Brain pericyte (primary cell): ENCODE measurements at regions not wholly inside any gene's neighbourhood (a gene's known extent, or its start where the extent isn't known, plus 50 kb on each side); places are given as distances from the start of the nearest gene placed in this dataset.
"Not testable (repeated sequence)": the region's sequence is repeated elsewhere in the genome, so short reads cannot be mapped to it uniquely, and the experiment has no call there.

Experiments used
- DNase-seq: peaks from one replicate; pipeline ENCODE4 v3.0.0-alpha.2; 2012; ENCODE audit warnings: low read depth, low spot score

- no peak for DNase-seq
Measured at GRCh38 chr9:12271421-12271891, 421.7 kb upstream of the TYRP1 start.

DNA sequence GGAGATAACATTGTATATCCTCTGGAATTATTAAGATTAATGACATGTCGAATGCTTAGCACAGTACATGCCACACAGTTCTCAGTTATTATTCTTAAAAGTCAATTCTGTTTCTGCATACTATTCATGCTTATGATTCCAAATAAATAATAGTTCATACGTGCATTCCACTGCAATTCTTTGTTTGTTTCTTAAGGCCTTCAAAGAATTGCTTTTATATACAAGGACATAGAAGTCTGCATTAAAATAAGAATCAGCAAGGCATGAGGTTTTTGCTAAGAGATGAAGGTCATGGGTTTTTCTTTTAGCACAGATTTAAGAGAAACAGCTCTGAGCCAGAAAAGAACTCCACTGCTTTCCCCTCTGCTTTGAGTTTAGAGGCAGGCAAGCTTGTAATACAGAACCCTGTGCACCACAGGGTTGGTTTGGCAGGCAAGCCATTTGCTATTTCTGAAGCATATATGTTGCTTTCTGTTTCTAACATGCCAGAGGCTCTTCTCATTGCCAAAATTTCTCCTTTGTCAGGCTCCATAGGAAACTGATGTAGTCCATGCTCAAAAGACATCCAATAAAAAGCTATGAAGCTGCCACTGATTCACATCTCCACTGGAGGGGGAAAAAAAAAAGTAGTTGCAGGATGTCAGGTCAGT lies 420.6 kb upstream of the TYRP1 start:
- no peak for DNase-seq

DNA sequence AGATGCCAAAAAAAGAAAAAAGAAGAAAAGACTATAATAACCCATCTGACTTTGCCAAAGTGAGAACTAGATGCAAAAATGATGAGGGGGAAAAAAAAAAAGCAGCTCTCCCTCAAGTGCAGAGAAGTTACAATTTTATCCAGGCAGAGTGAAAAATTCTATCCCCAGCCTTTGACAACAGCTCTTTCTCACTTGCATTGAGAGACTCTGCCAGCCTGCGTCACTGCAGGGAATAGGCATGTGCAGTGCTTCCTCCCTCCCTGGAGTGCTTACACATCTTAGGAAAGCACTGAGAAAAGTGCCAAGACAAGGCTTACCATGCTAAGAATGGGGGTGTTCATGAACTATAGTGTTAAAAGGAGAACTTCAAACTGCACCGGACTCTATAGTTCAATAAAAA lies 418.6 kb upstream of the TYRP1 start:
- DNase-seq = no peak

- DNase-seq = no peak
Measured at GRCh38 chr9:12276505-12276904, 416.7 kb upstream of the TYRP1 start.

GRCh38 chr9:12289711-12290110 lies 403.5 kb upstream of the TYRP1 start:
- DNase-seq = no peak

DNA sequence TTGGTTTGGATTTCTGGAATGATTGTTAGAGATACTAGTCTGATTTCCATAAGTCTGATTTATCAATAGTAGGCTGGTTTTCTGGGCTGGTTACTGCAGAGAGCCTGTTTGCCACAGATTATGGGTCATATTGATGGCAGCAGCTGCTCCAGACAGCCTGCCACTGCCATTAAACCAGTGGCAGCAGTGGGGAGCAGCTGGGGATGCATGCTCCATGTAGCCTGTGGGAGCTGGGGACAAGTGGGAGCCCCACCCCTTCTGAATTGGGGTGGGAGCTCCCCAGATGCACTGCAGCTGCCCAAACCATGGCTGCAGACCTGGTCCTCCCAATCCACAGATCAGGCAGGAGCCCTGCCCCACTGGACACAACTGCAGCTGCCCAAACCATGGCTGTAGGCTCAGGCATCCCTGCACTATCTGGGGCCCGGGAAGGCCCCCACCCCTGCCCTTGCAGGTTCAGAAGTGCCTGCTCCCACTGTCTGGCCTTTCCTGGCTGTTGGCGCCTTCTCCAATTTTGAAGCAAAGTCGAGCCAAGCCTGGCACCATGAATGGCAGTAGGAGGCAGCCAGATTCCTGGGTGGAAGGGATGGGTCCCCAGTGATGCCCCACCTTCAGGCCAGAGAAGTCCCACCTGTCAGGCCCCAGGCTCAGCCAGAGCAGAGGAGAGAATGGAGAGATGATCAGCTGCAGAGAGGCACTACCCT lies 402.9 kb upstream of the TYRP1 start:
- DNase-seq = no peak

DNA sequence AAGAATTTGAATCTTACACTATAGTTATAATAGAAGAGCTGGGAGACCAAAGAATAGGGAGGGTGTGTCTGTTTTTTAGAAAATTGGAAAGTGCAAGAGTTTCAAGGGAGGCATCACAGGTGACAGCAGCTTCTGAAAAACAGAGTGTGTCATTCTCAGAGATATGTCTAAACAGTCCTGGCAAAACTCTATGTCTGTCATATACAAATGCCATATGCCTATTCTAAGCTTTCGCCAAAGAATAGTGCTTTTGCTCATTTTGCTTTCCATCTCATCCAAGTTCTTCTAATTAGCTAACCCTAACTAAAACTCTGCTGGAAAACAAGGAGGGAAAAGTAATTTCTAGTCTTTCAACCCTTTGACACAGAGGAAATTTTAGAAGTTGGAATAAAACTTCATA lies 388.0 kb upstream of the TYRP1 start:
- no peak for DNase-seq

DNA sequence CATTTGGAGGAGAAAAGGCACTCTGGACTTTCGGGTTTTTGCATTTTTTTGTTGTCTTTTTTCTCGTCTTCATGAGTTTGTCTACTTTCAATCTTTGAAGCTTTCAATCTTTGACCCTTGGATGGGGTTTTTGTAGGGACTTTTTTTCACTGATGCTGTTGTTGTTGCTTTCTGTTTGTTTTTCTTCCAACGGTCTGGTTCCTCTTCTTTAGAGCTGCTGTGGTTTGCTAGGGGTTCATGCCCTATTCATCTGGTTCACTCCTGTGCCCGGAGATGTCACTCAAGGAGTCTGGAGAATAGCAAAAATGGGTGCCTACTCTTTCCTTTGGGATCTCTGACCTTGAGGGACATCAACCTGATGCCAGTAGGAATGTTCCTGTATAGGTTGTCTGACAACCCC lies 378.6 kb upstream of the TYRP1 start:
- no peak for DNase-seq

GRCh38 chr9:12318732-12319685 lies 374.2 kb upstream of the TYRP1 start:
- no peak for DNase-seq

DNA sequence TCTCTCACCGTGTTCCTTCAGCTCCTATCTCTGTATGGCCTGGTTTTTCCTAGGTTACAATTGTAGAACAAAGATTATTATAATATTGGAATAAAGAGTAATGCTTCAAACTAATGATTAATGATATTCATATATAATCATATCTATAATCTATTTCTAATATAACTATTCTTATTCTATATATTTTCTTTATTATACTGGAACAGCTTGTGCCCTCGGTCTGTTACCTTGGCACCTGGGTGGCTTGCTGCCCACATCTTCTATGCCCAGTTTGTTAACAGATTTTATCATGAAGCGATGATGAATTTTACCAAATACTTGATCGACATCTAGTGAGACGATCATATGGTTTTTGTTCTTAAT lies 363.6 kb upstream of the TYRP1 start:
- DNase-seq = no peak

DNA sequence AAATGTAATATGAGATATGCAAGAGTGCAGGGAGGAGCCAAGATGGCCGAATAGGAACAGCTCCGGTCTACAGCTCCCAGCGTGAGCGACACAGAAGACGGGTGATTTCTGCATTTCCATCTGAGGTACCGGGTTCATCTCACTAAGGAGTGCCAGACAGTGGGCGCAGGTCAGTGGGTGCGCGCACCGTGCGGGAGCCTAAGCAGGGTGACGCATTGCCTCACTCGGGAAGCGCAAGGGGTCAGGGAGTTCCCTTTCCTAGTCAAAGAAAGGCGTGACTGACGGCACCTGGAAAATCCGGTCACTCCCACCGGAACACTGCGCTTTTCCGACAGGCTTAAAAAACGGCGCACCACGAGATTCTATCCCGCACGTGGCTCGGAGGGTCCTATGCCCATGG lies 359.2 kb upstream of the TYRP1 start:
- DNase-seq = not testable (repeated sequence)

DNA sequence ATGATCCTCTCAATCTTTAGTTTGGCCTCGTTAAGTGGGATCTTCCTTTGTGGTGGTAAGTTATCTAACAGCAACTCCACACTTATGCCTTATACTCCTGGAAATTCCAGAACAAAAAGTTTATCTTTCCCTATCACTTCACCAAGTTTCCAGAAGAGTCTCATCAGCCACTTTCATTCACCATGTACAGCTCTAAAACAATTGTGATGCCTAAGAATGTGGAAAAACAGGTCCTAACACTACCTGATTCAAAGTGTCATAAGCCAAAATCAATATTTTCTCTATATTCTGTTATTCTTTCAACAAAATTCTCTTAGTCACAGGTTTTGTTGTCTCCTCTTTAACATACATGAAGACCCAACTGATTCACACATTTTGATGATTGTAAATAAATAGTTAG lies 342.4 kb upstream of the TYRP1 start:
- DNase-seq = no peak

GRCh38 chr9:12351293-12352044 lies 341.7 kb upstream of the TYRP1 start:
- DNase-seq = no peak

DNA sequence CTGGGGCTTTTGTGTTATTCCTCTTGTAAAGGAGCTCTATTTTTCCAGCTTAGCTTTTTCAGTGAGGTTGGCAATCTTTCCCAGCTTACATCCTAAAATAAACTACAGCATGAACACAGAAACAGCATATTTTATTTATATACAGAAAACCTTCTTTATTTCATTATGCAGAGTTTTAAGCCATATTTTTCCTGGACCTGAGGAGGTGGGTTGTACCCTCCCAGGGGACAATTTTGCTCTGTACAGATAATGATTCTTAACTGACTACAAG lies 341.2 kb upstream of the TYRP1 start:
- DNase-seq = no peak

- DNase-seq = no peak
Measured at GRCh38 chr9:12363439-12363838, 329.7 kb upstream of the TYRP1 start.

- no peak for DNase-seq
Measured at GRCh38 chr9:12368569-12368968, 324.6 kb upstream of the TYRP1 start.

- no peak for DNase-seq
Measured at GRCh38 chr9:12391839-12392509, 301.2 kb upstream of the TYRP1 start.

- DNase-seq = no peak
Measured at GRCh38 chr9:12394105-12394504, 299.1 kb upstream of the TYRP1 start.

- DNase-seq = no peak
Measured at GRCh38 chr9:12403721-12404120, 289.5 kb upstream of the TYRP1 start.

- DNase-seq = no peak
Measured at GRCh38 chr9:12413986-12414385, 279.2 kb upstream of the TYRP1 start.

DNA sequence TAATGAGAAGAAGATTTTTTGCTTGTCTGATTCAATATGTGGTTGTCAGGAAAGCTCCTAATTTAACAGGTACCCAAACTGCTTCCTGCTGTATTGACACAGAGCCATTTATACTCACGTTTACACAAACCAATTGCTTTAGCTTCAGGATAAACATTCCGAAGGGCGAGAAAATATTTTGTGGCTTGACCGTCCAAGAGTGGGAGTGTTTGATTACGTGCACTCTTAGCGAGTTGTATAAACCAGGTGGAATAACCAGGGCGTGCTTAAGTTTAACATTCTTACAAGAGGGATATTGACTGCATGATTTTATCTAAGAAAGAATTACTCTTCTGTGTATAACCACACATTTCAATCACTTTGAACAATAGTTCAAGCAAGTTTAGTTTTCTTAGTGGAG lies 278.7 kb upstream of the TYRP1 start:
- DNase-seq = no peak
